Esophagus muscularis mucosa (tissue), 3 donors: ENCODE measurements at regions not wholly inside any gene's neighbourhood (a gene's known extent, or its start where the extent isn't known, plus 50 kb on each side); places are given as distances from the start of the nearest gene placed in this dataset.

Experiments
- CTCF ChIP-seq, 3 experiments: fragments of 200-600 bp in 2 of 3; fragments of 450-650 bp in 1 of 3; sonication (generic) in 2 of 3; IDR thresholded peaks; one replicate each; pipeline ENCODE4 v1.5.1; 2017 to 2019; ENCODE audit warnings: antibody characterized with exemption in 3 of 3, mild to moderate bottlenecking in 2 of 3, moderate library complexity in 1 of 3
- POLR2A ChIP-seq: fragments of 450-650 bp; IDR thresholded peaks from one replicate; pipeline ENCODE4 v1.6.1; 2017; ENCODE audit warnings: antibody characterized with exemption, moderate library complexity, mild to moderate bottlenecking, low read depth

GRCh38 chr12:67540920-67541624 lies 107.5 kb upstream of the DYRK2 start:
- TF ChIP-seq CTCF (IDR thresholded peaks at IDR 0.05) (no peak), POLR2A (no peak)
